ENCODE measurements at regions not wholly inside any gene's neighbourhood (a gene's known extent, or its start where the extent isn't known, plus 50 kb on each side); places are given as distances from the start of the nearest gene placed in this dataset.
A peak's percentile ranks its signal among the peaks of the same experiment; 100 is the strongest.

- Mint-ChIP-seq H3K4me3 (no peak overlapping the region), H3K4me1 (peaks cover 13% of the 10 kb centered on the region), H3K27me3 (ENCODE audit: insufficient read depth) (peaks cover 1% of the 10 kb centered on the region), H3K9me3 (peaks cover 18% of the 10 kb centered on the region), H3K27ac (no peak overlapping the region), H3K36me3 (ENCODE audit: low read depth) (no peaks in the 10 kb centered on the region)
- peak; percentile 90 for DNase-seq
- TF ChIP-seq, protein P1, sequence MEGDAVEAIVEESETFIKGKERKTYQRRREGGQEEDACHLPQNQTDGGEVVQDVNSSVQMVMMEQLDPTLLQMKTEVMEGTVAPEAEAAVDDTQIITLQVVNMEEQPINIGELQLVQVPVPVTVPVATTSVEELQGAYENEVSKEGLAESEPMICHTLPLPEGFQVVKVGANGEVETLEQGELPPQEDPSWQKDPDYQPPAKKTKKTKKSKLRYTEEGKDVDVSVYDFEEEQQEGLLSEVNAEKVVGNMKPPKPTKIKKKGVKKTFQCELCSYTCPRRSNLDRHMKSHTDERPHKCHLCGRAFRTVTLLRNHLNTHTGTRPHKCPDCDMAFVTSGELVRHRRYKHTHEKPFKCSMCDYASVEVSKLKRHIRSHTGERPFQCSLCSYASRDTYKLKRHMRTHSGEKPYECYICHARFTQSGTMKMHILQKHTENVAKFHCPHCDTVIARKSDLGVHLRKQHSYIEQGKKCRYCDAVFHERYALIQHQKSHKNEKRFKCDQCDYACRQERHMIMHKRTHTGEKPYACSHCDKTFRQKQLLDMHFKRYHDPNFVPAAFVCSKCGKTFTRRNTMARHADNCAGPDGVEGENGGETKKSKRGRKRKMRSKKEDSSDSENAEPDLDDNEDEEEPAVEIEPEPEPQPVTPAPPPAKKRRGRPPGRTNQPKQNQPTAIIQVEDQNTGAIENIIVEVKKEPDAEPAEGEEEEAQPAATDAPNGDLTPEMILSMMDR (conservative IDR thresholded peaks at IDR 0.05), result peak; percentile 98
- Histone ChIP-seq H3K4me1 (ENCODE audit: control insufficient read depth, insufficient read depth, low read length) (no peaks in the 10 kb centered on the region), H3K9ac (ENCODE audit: extremely low read depth, low read length, poor library complexity, severe bottlenecking) (no peak overlapping the region), H3K9me3 (ENCODE audit: control insufficient read depth, low read length) (peaks cover 13% of the 10 kb centered on the region), H3K4me3 (ENCODE audit: low read length) (no peak overlapping the region), H3K36me3 (ENCODE audit: control insufficient read depth, insufficient read depth, low read length) (no peaks in the 10 kb centered on the region), H3K27ac (ENCODE audit: low read depth, low read length) (no peak overlapping the region), H3K27me3 (ENCODE audit: control insufficient read depth, insufficient read depth, low read length, poor library complexity, severe bottlenecking) (no peaks in the 10 kb centered on the region)
- 0 to 38% methylated on average over 2 to 4 of the region's 5 CpGs for WGBS, 2 experiments (ENCODE audit: insufficient coverage in 1 of 2, insufficient read length in 1 of 2)
Observed at GRCh38 chr9:89549031-89549644, 51.2 kb upstream of the SEMA4D start.

GRCh38 chr9:89548071-89548638, 50.2 kb upstream of the SEMA4D start:
- 89 to 93% methylated on average over 8 to 9 of the region's 9 CpGs for WGBS, 2 experiments (ENCODE audit: insufficient coverage in 1 of 2, insufficient read length in 1 of 2)
- no peak overlapping the region for H3K27ac ChIP-seq (ENCODE audit: low read depth, low read length)
- H3K9me3 ChIP-seq (ENCODE audit: control insufficient read depth, low read length), result peaks cover 13% of the 10 kb centered on the region
- H3K4me1 ChIP-seq (ENCODE audit: control insufficient read depth, insufficient read depth, low read length), result no peaks in the 10 kb centered on the region
- peaks cover 7% of the 10 kb centered on the region for H3K4me1 Mint-ChIP-seq
- no peaks in the 10 kb centered on the region for H3K27me3 ChIP-seq (ENCODE audit: control insufficient read depth, insufficient read depth, low read length, poor library complexity, severe bottlenecking)
- H3K4me3 ChIP-seq (ENCODE audit: low read length), result no peak overlapping the region
- peaks cover 18% of the 10 kb centered on the region for H3K9me3 Mint-ChIP-seq
- H3K27ac Mint-ChIP-seq, result no peak overlapping the region
- DNase-seq, result peak; percentile 17
- peaks cover 1% of the 10 kb centered on the region for H3K27me3 Mint-ChIP-seq (ENCODE audit: insufficient read depth)
- H3K36me3 ChIP-seq (ENCODE audit: control insufficient read depth, insufficient read depth, low read length), result no peaks in the 10 kb centered on the region
- H3K4me3 Mint-ChIP-seq, result no peak overlapping the region
- TF ChIP-seq, protein P1 (conservative IDR thresholded peaks at IDR 0.05), result no peak
- no peak overlapping the region for H3K9ac ChIP-seq (ENCODE audit: extremely low read depth, low read length, poor library complexity, severe bottlenecking)
- no peaks in the 10 kb centered on the region for H3K36me3 Mint-ChIP-seq (ENCODE audit: low read depth)

All from endodermal cell (in vitro differentiated cells).